ENCODE measurements at regions not wholly inside any gene's neighbourhood (a gene's known extent, or its start where the extent isn't known, plus 50 kb on each side); places are given as distances from the start of the nearest gene placed in this dataset.

- TF ChIP-seq POLR2AphosphoS5 (IDR thresholded peaks at IDR 0.05; ENCODE audit: low read depth) (no peak), CTCF (IDR thresholded peaks at IDR 0.05; ENCODE audit: insufficient read depth, low read length) (no peak), REST (IDR thresholded peaks at IDR 0.05; ENCODE audit: insufficient replicate concordance, low read depth) (no peak)
These were observed 1415.7 kb upstream of the PCDH9 start for GRCh38 chr13:68645814-68646213.

Measured in HL-60 (cell line).